Activated CD4-positive, alpha-beta T cell treated with anti-CD3 and anti-CD28 coated beads for 4 hours (primary cell): ENCODE measurements at regions not wholly inside any gene's neighbourhood (a gene's known extent, or its start where the extent isn't known, plus 50 kb on each side); places are given as distances from the start of the nearest gene placed in this dataset.
A peak's percentile ranks its signal among the peaks of the same experiment; 100 is the strongest.

Source experiments
- DNase-seq, 2 donors: peaks; one replicate each; pipeline ENCODE4 v3.0.0-alpha.2; 2020

DNA sequence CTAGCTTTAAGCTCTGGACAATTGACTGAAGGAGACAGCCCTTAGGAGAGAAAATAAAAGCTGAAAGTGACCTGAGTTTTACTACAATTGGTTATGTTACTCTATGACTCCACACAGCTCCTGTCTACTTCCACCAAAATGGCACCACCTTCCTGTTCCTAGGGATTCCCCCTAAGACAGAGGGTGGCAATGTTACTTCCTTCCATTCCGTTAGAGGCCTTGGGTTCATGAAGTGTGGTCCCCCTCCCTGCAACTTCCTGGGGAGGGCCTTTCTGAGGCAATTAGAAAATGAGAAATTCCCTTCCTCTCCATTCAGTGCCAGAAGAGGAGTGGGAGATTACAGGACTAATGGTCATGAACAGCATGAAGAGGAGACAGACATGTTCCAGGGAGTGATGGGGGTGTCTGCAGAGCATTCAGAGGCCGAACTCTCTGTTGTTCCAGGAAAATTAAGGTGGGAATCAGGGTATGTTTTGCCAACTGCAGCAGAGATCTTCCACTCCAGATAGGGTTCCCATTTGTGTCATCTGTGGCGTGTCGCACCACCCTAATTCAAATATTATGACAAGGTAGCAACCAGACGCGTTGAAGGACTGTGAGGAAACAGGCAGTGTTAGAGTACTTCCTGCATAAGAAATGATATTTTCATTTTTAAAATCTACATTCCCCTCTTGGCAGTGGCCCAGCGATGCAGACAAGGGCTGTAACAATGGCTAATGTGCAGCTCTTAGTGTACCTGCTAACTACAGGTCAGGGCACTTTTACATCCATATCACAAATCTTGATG is 53.1 kb upstream of the TRIM67 start:
- no peak for DNase-seq

DNA sequence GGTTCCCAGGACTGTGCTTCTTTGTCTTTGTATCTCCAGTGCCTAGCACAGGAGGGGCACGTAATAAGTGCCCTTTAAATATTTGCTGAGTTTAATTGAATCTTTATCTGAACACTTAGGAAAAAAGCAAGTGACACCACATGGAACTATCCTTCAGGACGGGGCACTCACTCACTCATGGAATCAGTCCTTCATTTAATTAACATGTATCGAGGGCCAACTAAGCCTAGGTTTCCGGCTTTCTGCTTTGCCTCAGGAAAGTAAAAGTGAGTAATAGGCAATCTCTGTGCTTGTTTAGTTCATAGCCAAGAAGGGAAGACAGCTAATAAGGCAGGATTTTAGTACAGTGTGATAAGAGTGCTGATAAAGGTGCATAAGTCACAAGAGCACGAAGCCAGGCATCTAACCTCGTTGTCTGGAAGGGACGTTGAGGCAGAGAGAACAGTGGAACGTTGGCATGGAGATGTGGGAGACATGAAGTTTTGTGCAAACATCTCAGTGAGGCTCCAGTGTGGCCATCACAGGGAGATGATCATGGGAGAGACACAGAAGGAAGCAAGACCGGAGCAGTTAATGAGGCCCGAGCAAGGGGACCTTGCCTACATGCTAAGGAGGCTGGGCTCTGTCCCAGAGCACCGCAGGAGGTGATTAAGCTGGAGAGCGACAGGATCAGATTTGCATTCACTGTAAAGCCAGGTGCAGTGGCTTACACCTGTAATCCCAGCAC is 54.1 kb upstream of the TRIM67 start:
- no peak for DNase-seq

DNA sequence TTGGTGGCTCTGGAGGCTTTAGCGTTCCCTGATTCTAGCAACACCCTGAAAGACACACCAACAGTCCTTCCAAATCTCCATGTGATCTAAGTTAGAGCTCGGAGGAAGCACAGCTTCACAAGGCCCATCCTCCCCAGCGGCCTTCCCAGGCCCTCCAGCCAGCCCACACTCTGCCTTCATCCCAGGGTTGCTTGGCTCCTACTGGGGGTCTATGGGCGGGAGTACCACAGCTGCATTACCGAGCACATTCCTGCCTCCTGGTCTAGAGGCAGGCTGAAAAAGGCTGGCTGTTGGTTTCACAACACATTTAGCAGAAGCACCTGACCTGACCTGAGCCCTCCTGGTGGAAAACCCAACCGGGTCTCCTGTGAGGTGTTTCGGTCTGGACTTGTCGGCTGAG is 54.7 kb upstream of the TRIM67 start:
- no peak for DNase-seq

DNA sequence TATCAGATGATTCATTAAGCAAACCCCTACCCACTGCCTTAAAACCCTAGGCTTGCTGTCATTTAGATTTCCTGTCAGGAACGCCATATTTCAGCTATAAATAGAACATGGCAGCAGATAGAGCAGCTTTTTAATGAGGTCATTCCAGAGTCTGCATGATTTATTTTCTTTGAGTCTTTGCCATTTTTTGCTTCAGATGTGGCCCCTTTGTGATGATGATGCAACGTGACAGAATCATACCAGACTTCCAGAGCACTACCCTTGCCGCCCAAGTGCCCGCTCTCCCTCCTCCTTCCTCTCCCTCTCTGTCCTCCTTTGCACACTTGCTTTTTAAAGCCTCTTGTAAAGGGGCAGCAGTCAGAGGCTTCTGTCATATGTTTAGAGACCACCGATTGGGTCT is 55.5 kb upstream of the TRIM67 start:
- DNase-seq, result no peak

DNA sequence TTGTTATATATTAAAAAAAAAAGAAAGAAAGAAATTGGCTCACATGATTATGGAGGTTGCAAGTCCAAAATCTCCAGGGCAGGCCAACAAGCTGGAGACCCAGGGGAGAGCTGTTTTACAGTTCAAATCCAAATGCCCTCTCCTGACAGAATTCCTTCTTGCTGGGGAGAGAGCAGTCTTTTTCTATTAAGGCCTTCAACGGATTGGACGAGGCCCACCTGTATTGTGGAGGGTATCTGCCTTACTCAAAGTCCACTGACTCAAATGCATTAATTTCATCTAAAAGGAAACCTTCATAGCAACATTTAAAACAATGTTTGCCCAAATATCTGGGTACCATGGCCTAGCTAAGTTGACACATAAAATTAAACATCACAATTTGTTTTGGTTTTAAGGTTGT is 56.9 kb upstream of the TRIM67 start:
- DNase-seq, result no peak

DNA sequence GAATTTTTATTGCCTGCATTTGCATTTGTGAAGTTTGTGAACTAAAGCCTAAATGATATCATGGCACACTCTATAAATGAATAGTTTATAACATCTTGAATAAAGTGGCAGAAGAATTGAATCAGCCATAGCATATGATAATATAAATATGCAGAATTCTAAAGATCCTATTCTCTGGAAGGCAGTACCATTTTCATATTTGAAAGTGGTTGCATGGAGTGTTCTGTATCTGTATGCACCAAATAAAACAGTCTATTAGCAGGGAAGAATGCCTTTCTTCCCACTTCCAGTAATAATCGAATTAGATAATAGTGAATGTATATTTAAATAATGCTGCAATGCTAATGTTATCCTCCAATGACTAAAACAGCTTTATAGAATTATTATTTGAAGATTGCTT is 57.9 kb upstream of the TRIM67 start:
- no peak for DNase-seq

DNA sequence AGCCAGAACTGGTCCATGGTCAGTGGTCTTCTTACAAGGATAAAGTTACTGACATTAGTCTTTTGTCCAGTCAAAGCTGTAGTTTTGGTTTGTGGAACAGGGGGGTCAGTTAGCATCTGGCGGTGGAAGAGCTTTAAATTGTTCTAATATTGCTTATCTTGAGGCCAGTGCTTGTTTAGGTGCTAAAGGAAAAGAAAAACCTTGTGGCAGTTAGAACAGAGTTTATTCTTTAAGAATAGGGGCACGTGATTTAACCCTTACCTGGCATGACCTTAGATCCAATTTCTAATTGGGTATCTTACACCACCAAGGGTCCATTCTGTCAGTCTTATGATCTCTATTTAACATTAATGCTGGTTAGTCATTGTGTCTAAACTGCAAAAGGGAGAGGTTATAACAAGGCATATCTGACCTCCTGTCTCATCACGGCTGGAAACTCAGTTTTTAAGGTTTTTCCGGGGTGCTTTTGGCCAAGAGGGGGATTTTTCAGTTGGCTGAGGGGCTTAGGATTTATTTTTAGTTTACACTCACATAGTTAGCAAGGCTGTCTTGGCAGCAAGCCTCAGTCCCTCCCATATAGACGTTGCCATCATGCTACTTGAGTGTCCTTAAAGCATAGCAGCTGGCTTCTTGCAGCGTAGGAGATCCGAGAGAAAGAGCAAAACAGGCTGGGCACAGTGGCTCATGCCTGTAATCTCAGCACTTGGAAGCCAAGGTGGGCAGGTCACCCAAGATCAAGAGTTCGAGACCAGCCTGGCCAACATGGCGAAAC is 60.1 kb upstream of the FAM89A start:
- no peak for DNase-seq

DNA sequence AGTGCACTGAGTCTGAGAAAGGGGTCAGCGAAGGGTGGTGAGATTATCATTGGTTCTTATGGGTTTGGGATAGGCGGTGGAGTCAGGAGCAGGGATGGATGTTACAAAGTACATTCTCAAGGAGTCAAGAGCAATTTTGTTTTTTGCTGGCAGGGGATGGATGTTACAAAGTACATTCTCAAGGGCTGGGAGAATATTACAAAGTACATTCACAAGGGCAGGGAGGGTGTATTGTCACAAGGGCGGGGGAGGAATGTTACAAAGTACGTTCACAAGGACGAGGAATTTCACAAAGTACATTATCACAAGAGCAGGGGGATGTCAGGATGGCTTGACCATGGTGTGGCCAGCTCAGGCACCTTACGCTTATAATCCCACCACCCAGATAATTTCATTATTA is 59.3 kb upstream of the FAM89A start:
- DNase-seq, result no peak

DNA sequence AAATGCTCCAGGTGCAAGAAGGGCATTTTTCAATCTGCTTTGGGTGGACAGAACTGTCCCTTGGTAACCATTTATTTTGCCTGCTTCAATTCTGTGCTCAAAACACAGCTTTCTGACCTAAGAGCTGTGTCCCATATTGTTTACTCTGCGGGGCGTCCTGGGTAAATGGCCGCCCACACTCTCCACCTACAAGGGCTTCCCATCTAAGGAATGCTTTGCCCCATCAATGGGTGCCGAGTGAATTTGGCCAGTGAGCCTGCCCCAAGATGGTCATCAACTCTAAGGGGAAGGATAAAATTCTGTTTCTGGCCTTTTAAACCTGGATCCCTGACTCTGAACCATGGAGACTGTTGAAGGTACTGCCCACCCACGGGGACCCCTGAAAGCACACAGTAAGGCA is 55.5 kb upstream of the FAM89A start:
- DNase-seq, result no peak

DNA sequence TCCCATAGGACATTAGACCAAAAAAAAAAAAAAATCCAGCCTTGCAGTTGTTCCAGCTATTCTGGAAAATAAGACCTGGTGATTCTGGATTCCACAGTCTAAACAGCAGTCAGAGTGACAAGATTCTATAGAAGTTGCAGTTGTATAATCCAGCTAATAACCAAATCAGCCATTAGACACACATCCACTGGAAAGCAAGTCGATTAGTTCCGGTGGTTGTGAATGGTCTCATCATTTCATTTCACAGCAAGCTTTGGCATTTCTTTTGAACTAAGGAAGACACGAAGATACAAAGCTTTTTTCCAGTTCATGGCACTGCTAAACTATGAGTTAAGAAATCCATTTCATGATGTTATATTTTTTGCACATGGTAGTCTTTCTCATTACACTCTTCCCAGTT is 54.4 kb upstream of the FAM89A start:
- no peak for DNase-seq

DNA sequence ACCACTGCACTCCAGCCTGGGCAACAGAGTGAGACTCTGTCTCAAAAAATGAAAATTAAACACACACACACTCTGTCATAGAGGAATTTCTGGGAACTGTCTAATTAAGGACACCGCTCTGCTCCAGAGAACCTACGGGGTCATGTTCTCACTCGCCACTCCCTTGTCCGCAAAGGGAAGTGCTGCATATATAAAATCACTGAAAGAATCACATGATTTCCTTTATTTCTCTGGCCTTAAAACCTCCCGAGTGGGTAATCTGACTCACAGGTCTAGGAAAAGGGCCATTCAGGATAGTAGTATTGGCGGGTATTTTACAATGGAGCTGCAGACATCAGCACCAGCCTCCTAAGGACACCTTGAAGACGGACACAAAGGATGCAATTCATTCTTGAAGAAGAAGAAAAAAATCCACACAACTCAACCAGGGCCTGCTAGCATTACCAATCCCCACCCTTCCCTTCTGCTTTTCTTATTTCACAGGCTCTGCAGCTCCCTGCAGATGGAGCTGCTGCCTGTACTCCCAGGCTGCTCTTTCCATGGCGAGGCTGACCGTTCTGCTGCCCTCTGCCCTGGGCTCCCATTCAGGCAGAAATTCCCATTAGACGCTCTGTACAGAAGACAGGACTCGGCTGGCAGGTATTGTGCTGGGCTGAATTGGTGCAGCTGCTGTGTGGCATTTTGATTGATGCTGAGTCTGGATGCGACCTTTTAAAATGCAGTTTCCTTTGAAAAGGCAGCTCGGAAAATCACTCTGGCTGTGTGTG is 53.3 kb upstream of the FAM89A start:
- no peak for DNase-seq

DNA sequence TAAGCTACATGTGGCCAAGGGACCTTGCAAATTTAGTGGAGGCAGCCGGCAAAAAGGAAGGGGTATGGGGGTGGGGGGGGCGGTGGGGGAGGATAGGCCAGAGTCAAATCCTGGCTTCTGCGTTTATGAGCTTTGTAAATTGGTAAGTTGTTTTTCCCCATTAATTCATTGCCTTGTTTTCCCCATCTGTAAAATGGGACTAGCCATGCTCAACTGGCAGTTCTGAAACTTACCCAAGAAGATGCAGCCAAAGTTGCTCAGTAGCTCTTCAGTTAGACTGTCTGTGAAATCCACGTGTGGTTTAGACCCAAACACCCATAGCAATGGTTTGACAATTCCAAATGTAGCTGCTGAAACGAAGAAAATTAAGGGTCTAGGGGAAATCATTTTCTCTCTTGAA is 52.3 kb upstream of the FAM89A start:
- DNase-seq, result no peak

DNA sequence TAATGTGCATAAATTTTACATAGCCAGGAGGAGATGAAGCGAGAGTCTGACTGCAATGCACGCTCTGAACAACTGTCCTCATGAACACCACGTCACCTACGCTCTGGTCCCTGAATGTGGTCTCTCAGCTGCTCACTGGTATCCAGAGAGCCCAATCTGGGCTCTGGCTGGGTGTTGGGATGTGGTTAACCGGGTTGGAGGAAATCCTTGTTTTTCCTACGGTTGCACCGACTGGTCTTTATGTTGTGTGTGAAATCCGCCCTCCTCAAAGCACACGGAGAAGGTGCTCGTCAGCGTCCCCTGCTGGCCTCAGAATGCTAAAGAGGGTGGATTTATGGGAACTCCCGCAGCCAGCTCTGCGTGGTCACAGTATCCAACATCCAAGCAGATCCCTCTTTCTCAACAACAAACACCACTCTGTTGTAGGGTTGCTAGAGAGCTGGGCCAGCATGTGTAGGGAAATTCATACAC is 51.8 kb upstream of the FAM89A start:
- DNase-seq, result peak; percentile 11 to 37

DNA sequence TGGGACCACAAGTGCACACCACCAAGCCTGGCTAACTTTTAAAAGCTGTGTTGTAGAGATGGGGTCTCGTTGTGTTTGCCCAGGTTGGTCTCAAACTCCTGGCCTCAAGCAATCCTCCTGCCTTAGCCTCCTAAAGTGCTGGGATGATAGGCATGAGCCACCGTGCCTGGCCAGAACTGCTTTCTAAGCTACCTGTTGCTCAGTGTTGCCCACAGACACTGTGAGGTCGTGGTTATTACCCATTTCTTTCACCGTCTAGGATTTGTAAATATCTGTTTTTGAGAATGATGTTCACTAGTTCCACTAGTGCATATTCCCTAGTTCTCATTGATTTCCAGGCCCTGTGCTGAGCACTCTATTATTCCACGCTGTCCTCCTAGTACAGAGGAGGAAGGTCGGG is 51.4 kb upstream of the FAM89A start:
- no peak for DNase-seq
